BE2C (cell line): ENCODE measurements at regions not wholly inside any gene's neighbourhood (a gene's known extent, or its start where the extent isn't known, plus 50 kb on each side); places are given as distances from the start of the nearest gene placed in this dataset.

ENCODE experiments used
- DNase-seq: peaks from one replicate; pipeline ENCODE4 v3.0.0-alpha.2; 2020
- H3K27me3 ChIP-seq: fragments of 250-450 bp; sonication (Bioruptor Pico); 2 replicates; pipeline ENCODE4 v1.5.1; 2020; ENCODE audit warnings: mild to moderate bottlenecking
- H3K36me3 ChIP-seq: fragments of 250-450 bp; sonication (Bioruptor Pico); 2 replicates; pipeline ENCODE4 v1.5.1; 2020; ENCODE audit warnings: mild to moderate bottlenecking
- H3K4me1 ChIP-seq: fragments of 250-450 bp; sonication (Bioruptor Pico); 2 replicates; pipeline ENCODE4 v1.5.1; 2020
- H3K4me3 ChIP-seq: 2 replicates; pipeline ENCODE4 v1.5.1; 2011; ENCODE audit warnings: low read depth, low read length
- H3K9me3 ChIP-seq: fragments of 250-450 bp; sonication (Bioruptor Pico); 2 replicates; pipeline ENCODE4 v1.5.1; 2020
- CTCF ChIP-seq: IDR thresholded peaks from 2 replicates; pipeline ENCODE4 v1.5.1; 2012; ENCODE audit warnings: mild to moderate bottlenecking, low read depth, low read length

GRCh38 chr22:34111210-34111824, 191.0 kb upstream of the LARGE1 start:
- no peak overlapping the region for H3K4me3 ChIP-seq
- H3K4me1 ChIP-seq, result no peaks in the 10 kb centered on the region
- H3K9me3 ChIP-seq, result no peaks in the 10 kb centered on the region; the same call in 1 of the 2 replicates
- no peaks in the 10 kb centered on the region for H3K36me3 ChIP-seq
- peak; percentile 64 for TF ChIP-seq CTCF
- H3K27me3 ChIP-seq, result no peaks in the 10 kb centered on the region
- DNase-seq, result no peak

GRCh38 chr22:34113381-34113780, 193.1 kb upstream of the LARGE1 start:
- TF ChIP-seq CTCF, result no peak
- Histone ChIP-seq H3K9me3 (no peaks in the 10 kb centered on the region), H3K36me3 (no peaks in the 10 kb centered on the region), H3K27me3 (no peaks in the 10 kb centered on the region), H3K4me3 (no peak overlapping the region), H3K4me1 (no peaks in the 10 kb centered on the region)
- no peak for DNase-seq

- no peak for TF ChIP-seq CTCF
- Histone ChIP-seq H3K36me3 (no peaks in the 10 kb centered on the region), H3K27me3 (no peaks in the 10 kb centered on the region), H3K9me3 (no peaks in the 10 kb centered on the region), H3K4me3 (no peak overlapping the region), H3K4me1 (no peaks in the 10 kb centered on the region)
- DNase-seq, result no peak
Observed at GRCh38 chr22:34114406-34114805, 194.1 kb upstream of the LARGE1 start.

- no peak for TF ChIP-seq CTCF
- no peaks in the 10 kb centered on the region for H3K27me3 ChIP-seq
- H3K9me3 ChIP-seq, result no peaks in the 10 kb centered on the region
- no peaks in the 10 kb centered on the region for H3K36me3 ChIP-seq
- no peaks in the 10 kb centered on the region for H3K4me1 ChIP-seq
- no peak for DNase-seq
- H3K4me3 ChIP-seq, result no peak overlapping the region
Observed at GRCh38 chr22:34115722-34116121, 195.4 kb upstream of the LARGE1 start.

- DNase-seq, result no peak
- no peaks in the 10 kb centered on the region for H3K4me1 ChIP-seq
- H3K9me3 ChIP-seq, result no peaks in the 10 kb centered on the region
- no peak for TF ChIP-seq CTCF
- no peaks in the 10 kb centered on the region for H3K27me3 ChIP-seq
- H3K4me3 ChIP-seq, result no peak overlapping the region
- H3K36me3 ChIP-seq, result no peaks in the 10 kb centered on the region
Observed at GRCh38 chr22:34116126-34116525, 195.8 kb upstream of the LARGE1 start.

- TF ChIP-seq CTCF, result no peak
- Histone ChIP-seq H3K9me3 (no peaks in the 10 kb centered on the region), H3K4me3 (no peak overlapping the region), H3K27me3 (no peaks in the 10 kb centered on the region), H3K36me3 (no peaks in the 10 kb centered on the region), H3K4me1 (no peaks in the 10 kb centered on the region)
- no peak for DNase-seq
Observed at GRCh38 chr22:34122042-34122441, 201.8 kb upstream of the LARGE1 start.
